Brain microvascular endothelial cell (primary cell): ENCODE measurements at regions not wholly inside any gene's neighbourhood (a gene's known extent, or its start where the extent isn't known, plus 50 kb on each side); places are given as distances from the start of the nearest gene placed in this dataset.

Experiments
- DNase-seq: peaks from one replicate; pipeline ENCODE4 v3.0.0-alpha.2; 2020
- H3K27ac ChIP-seq: fragments of 250-450 bp; sonication (Bioruptor Pico); 2 replicates; pipeline ENCODE4 v1.5.1; 2020; ENCODE audit warnings: mild to moderate bottlenecking, moderate library complexity
- H3K27me3 ChIP-seq: fragments of 250-450 bp; sonication (Bioruptor Pico); replicated peaks from 2 replicates; pipeline ENCODE4 v1.5.1; 2020; ENCODE audit warnings: mild to moderate bottlenecking
- H3K36me3 ChIP-seq: fragments of 250-450 bp; sonication (Bioruptor Pico); replicated peaks from 2 replicates; pipeline ENCODE4 v1.5.1; 2020; ENCODE audit warnings: mild to moderate bottlenecking
- H3K4me3 ChIP-seq: 2 replicates; pipeline ENCODE4 v1.5.1; 2011; ENCODE audit warnings: low read depth, mild to moderate bottlenecking, control low read depth, low read length, moderate library complexity
- CTCF ChIP-seq: IDR thresholded peaks from 2 replicates; pipeline ENCODE4 v1.5.1; 2011; ENCODE audit warnings: low read depth, mild to moderate bottlenecking, moderate library complexity, low read length, control low read depth, inconsistent platforms; ENCODE audit errors: missing control alignments
- in situ Hi-C: cut with HindIII; loops from 2 replicates; pipeline ENCODE4 v1.10.0; 2017; ENCODE audit warnings: low sequenced_read_pairs, low pct_ligation_motif_present

GRCh38 chr21:36250423-36251075 is 69.4 kb upstream of the MORC3 start:
- in situ Hi-C loops, result no loop called here
- no peak for DNase-seq
- no peak overlapping the region for H3K27ac ChIP-seq
- no peak overlapping the region for H3K4me3 ChIP-seq
- H3K27me3 ChIP-seq, result no peaks in the 10 kb centered on the region
- TF ChIP-seq CTCF, result no peak
- H3K36me3 ChIP-seq, result peaks cover 2% of the 10 kb centered on the region

- Histone ChIP-seq H3K27me3 (no peaks in the 10 kb centered on the region), H3K4me3 (no peak overlapping the region), H3K36me3 (no peaks in the 10 kb centered on the region), H3K27ac (no peak overlapping the region)
- in situ Hi-C loops, result no loop called here
- TF ChIP-seq CTCF, result no peak
- no peak for DNase-seq
Observed at GRCh38 chr21:36254106-36254941, 65.7 kb upstream of the MORC3 start.

- Histone ChIP-seq H3K4me3 (no peak overlapping the region), H3K27me3 (no peaks in the 10 kb centered on the region), H3K27ac (no peak overlapping the region), H3K36me3 (no peaks in the 10 kb centered on the region)
- TF ChIP-seq CTCF, result no peak
- in situ Hi-C loops, result no loop called here
- DNase-seq, result no peak
Observed at GRCh38 chr21:36255663-36256062, 64.3 kb upstream of the MORC3 start.

GRCh38 chr21:36257657-36258056 is 62.3 kb upstream of the MORC3 start:
- DNase-seq, result no peak
- TF ChIP-seq CTCF, result no peak
- in situ Hi-C loops, result no loop called here
- H3K36me3 ChIP-seq, result no peaks in the 10 kb centered on the region
- no peak overlapping the region for H3K27ac ChIP-seq
- H3K4me3 ChIP-seq, result no peak overlapping the region
- no peaks in the 10 kb centered on the region for H3K27me3 ChIP-seq

DNA sequence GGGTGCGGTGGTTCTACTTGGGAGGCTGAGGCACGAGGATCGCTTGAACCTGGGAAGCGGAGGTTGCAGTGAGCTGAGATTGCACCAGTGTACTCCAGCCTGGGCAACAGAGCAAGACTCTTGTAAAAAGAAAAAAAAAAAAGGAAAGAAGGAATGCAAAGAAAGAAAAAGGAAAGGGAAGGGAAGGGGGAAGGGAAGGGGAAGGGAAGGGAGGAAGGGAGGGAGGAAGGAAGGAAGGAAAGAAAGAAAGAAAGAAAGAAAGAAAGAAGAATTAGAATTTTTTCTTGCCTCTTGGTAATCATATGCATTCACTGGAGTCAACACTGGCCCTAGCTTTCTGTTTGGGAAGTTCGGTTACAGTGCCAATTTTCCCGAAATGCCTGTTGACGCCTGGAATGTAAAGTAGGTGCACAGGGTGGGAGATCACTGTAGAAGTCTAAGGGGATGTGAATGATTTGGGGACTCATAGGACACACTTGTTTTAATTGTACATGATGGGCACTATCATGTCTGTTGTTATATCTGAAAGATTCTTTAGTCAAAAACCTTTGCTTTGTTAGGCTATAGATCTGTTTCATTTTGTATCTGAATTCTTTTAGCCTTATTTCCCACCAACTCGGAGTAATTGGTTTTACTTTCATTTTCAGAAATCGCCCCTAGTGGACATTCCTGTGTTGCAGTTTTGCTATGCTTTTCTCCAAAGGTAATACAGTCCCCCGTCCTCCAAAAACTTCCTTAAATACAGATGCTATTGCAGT is 59.8 kb upstream of the MORC3 start:
- peak; percentile 66 for DNase-seq
- in situ Hi-C loops, result no loop called here
- Histone ChIP-seq H3K4me3 (peak overlapping the region; percentile 61), H3K27me3 (no peaks in the 10 kb centered on the region), H3K27ac (peak overlapping the region; percentile 56), H3K36me3 (no peaks in the 10 kb centered on the region)
- peak; percentile 68 for TF ChIP-seq CTCF
